Left lung (tissue), 4 donors: ENCODE measurements at regions not wholly inside any gene's neighbourhood (a gene's known extent, or its start where the extent isn't known, plus 50 kb on each side); places are given as distances from the start of the nearest gene placed in this dataset.
A peak's percentile ranks its signal among the peaks of the same experiment; 100 is the strongest.

Experiments
- ATAC-seq: fragments of 200-7000 bp; cut with Tn5 transposase; one replicate; pipeline ENCODE4 v1.9.1; 2020; ENCODE audit warnings: moderate library complexity
- DNase-seq, 4 donors: peaks; one replicate each; pipeline ENCODE4 v3.0.0-alpha.2; 2013 to 2020
- H3K27ac ChIP-seq, 2 donors: fragments of 200-600 bp; sonication (generic) in 1 of 2; one replicate each; pipeline versions ENCODE4 v1.5.0 to v1.8.0; 2020 to 2021
- H3K27me3 ChIP-seq, 2 donors: fragments of 200-600 bp; sonication (generic) in 1 of 2; one replicate each; pipeline versions ENCODE4 v1.5.0 to v1.8.0; 2020 to 2021
- H3K36me3 ChIP-seq, 2 donors: fragments of 200-600 bp; sonication (generic) in 1 of 2; one replicate each; pipeline versions ENCODE4 v1.5.0 to v1.8.0; 2020 to 2021
- H3K4me1 ChIP-seq, 2 donors: fragments of 200-600 bp; one replicate each; pipeline ENCODE4 v1.8.0; 2021
- H3K4me3 ChIP-seq, 2 donors: fragments of 200-600 bp; sonication (generic) in 1 of 2; one replicate each; pipeline versions ENCODE4 v1.5.0 to v1.8.0; 2020 to 2021; ENCODE audit warnings: mild to moderate bottlenecking in 1 of 2
- H3K9me3 ChIP-seq, 2 donors: fragments of 200-600 bp; sonication (generic) in 1 of 2; one replicate each; pipeline versions ENCODE4 v1.5.0 to v1.8.0; 2020 to 2021
- intact Hi-C, 2 donors: fragments of 100-400 bp; cut with DNase I; formaldehyde crosslinking; loops; one replicate each; pipeline versions ENCODE4 v1.11.2 to v1.14.2; 2022
- TF ChIP-seq, protein P1 (sequence below), 2 donors: fragments of 200-600 bp; sonication (generic) in 1 of 2; IDR thresholded peaks; one replicate each; pipeline versions ENCODE4 v1.5.0 to v1.8.0; 2021; ENCODE audit warnings: antibody characterized with exemption in 2 of 2
- donor health status: DM: no; HTN: yes; CAD: no.
- donor health status: DM: no; HTN: no; CAD: no.

- H3K27ac ChIP-seq, result peak overlapping the region; percentile 3 to 79
- no peaks in the 10 kb centered on the region for H3K27me3 ChIP-seq
- DNase-seq (no peak), ATAC-seq (no peak)
- no peak overlapping the region for H3K4me3 ChIP-seq
- intact Hi-C loops, result no loop called here
- H3K9me3 ChIP-seq, result no peaks in the 10 kb centered on the region
- H3K36me3 ChIP-seq, result no peaks in the 10 kb centered on the region
- H3K4me1 ChIP-seq, result peaks cover 11 to 49% of the 10 kb centered on the region in 2 donors
- TF ChIP-seq, protein P1, sequence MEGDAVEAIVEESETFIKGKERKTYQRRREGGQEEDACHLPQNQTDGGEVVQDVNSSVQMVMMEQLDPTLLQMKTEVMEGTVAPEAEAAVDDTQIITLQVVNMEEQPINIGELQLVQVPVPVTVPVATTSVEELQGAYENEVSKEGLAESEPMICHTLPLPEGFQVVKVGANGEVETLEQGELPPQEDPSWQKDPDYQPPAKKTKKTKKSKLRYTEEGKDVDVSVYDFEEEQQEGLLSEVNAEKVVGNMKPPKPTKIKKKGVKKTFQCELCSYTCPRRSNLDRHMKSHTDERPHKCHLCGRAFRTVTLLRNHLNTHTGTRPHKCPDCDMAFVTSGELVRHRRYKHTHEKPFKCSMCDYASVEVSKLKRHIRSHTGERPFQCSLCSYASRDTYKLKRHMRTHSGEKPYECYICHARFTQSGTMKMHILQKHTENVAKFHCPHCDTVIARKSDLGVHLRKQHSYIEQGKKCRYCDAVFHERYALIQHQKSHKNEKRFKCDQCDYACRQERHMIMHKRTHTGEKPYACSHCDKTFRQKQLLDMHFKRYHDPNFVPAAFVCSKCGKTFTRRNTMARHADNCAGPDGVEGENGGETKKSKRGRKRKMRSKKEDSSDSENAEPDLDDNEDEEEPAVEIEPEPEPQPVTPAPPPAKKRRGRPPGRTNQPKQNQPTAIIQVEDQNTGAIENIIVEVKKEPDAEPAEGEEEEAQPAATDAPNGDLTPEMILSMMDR (IDR thresholded peaks at IDR 0.05), result no peak
Measured at GRCh38 chr20:50439539-50440453, 70.4 kb upstream of the PTPN1 start.

- Histone ChIP-seq H3K4me3 (no peak overlapping the region), H3K27me3 (no peaks in the 10 kb centered on the region), H3K36me3 (no peaks in the 10 kb centered on the region), H3K9me3 (no peaks in the 10 kb centered on the region), H3K27ac (peak overlapping the region in 1 of 2 donors; percentile 41), H3K4me1 (peaks cover 11 to 62% of the 10 kb centered on the region in 2 donors)
- DNase-seq (no peak), ATAC-seq (no peak)
- TF ChIP-seq, protein P1 (IDR thresholded peaks at IDR 0.05), result no peak
- intact Hi-C loops, result no loop called here
Measured at GRCh38 chr20:50442512-50442911, 67.7 kb upstream of the PTPN1 start.

- H3K4me1 ChIP-seq, result peaks cover 11 to 53% of the 10 kb centered on the region in 2 donors
- no peak for ATAC-seq
- intact Hi-C loops, result no loop called here
Measured at GRCh38 chr20:50445354-50446151, 64.6 kb upstream of the PTPN1 start.

GRCh38 chr20:50446351-50447101 lies 63.7 kb upstream of the PTPN1 start:
- DNase-seq (peak in 1 of 4 donors; percentile 66), ATAC-seq (peak; percentile 61)
- H3K4me1 ChIP-seq, result peaks cover 16 to 53% of the 10 kb centered on the region in 2 donors
- H3K36me3 ChIP-seq, result no peaks in the 10 kb centered on the region
- intact Hi-C loops, result no loop called here
- TF ChIP-seq, protein P1 (IDR thresholded peaks at IDR 0.05), result no peak
- no peak overlapping the region for H3K4me3 ChIP-seq
- no peaks in the 10 kb centered on the region for H3K27me3 ChIP-seq
- no peaks in the 10 kb centered on the region for H3K9me3 ChIP-seq
- H3K27ac ChIP-seq, result peak overlapping the region; percentile 38 to 39

More at GRCh38 chr20:50445354-50446151, 64.6 kb upstream of the PTPN1 start:
- Histone ChIP-seq H3K27ac (no peak overlapping the region), H3K9me3 (no peaks in the 10 kb centered on the region), H3K36me3 (no peaks in the 10 kb centered on the region), H3K27me3 (no peaks in the 10 kb centered on the region), H3K4me3 (no peak overlapping the region)
- no peak for DNase-seq
- TF ChIP-seq, protein P1 (IDR thresholded peaks at IDR 0.05), result no peak
